Fibroblast of peridontal ligament (primary cell): ENCODE measurements at regions not wholly inside any gene's neighbourhood (a gene's known extent, or its start where the extent isn't known, plus 50 kb on each side); places are given as distances from the start of the nearest gene placed in this dataset.
"Not testable (repeated sequence)": the region's sequence is repeated elsewhere in the genome, so short reads cannot be mapped to it uniquely, and the experiment has no call there.

Source experiments
- DNase-seq: peaks from one replicate; pipeline ENCODE4 v3.0.0-alpha.2; 2010; ENCODE audit errors: extremely low read depth

DNA sequence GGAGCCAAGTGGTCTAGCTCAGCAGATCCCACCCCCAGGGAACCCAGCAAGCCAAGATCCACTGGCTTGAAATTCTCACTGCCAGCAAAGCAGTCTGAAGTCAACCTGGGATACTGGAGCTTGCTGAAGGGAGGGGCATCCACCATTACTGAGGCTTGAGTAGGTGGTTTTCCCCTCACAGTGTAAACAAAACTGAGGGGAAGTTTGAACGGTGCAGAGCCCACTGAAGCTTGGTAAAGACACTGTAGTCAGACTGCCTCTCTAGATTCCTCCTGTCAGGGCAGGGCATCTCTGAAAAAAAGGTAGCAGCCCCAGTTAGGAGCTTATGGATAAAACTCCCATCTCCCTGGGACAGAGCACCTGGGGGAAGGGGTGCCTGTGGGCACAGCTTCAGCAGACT lies 819.5 kb upstream of the EPHA7 start:
- DNase-seq, result no peak

- DNase-seq, result no peak
Observed at GRCh38 chr6:94227741-94228140, 808.4 kb upstream of the EPHA7 start.

DNA sequence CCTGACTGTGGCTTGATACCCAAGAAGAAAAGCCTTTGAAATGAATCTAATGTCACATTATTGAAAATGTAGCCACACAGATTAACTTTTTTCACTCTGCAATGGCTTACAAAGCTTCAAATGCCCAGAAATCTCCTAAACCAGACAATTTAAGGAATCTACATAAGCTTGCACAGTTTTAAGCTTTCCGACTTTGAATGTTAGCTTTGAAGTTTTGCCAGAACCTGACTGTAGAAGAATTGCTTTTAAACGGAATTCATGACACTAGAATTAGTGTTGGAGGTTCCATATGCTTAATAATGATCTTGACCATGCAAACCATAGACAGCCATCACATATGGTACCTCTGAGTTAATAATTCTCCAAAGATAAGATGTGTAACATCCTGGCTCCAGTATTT lies 798.5 kb upstream of the EPHA7 start:
- DNase-seq, result no peak

DNA sequence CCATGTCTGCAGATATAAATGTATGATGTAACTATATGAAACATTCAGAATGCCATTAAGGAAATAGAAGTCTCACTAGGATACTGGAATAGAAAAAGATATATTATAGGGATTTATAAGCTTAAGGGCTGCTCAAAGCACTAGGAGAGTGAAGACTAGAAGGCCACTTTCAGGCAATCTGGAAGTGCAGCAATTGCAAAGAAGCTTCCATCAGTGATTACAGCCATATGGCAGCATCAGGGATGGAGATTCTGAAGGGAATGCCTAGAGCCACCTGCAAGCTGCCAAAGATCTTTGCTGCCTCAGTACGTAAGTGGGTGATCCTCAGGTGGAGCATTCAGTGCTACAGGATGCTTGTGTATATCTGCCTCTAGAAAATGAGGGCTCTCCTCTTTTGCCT lies 796.2 kb upstream of the EPHA7 start:
- no peak for DNase-seq

GRCh38 chr6:94213226-94213625 lies 793.9 kb upstream of the EPHA7 start:
- DNase-seq, result no peak

- no peak for DNase-seq
Observed at GRCh38 chr6:94196891-94197290, 777.5 kb upstream of the EPHA7 start.

DNA sequence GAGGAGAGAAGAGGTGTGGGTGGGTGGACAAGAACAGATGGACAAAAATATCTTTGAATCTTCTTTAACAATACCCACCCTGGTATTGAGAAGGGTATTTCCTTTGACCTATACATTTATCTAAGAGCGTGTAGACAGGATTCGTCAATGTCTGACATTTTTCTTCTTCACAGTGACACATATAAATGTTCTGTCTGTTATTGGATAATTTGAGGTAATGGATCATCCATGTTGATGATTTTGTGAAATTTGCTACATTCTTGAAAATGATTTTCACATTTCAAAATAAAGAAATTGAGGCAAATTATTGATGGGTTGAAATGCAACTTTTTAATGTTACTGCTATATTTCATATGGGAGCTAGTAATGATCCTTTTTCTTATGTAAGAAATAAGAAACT lies 770.7 kb upstream of the EPHA7 start:
- no peak for DNase-seq

- DNase-seq, result no peak
Observed at GRCh38 chr6:94184666-94185464, 765.5 kb upstream of the EPHA7 start.

GRCh38 chr6:94177429-94177828 lies 758.1 kb upstream of the EPHA7 start:
- DNase-seq, result no peak

GRCh38 chr6:94175465-94175864 lies 756.1 kb upstream of the EPHA7 start:
- no peak for DNase-seq

GRCh38 chr6:94163877-94164276 lies 744.5 kb upstream of the EPHA7 start:
- no peak for DNase-seq

- no peak for DNase-seq
Observed at GRCh38 chr6:94150886-94151285, 731.5 kb upstream of the EPHA7 start.

DNA sequence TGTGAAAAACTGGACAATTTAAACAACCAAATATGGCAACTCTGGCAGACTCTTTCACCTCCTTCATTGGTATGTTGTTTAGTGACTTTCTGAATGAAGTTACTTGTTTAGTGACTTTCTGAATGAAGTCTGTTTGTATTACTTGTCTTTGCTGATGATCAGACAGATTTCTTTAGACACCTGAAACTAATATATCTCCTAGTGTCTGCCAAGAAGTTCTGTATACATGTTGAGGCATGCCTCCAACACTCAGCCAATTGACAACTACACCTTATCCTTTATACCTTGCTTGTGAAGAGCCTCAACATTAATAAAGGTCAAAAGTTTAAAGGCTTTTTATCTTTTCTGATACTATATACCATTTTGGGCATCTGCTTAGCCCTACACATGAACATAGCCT lies 725.4 kb upstream of the EPHA7 start:
- DNase-seq, result no peak

DNA sequence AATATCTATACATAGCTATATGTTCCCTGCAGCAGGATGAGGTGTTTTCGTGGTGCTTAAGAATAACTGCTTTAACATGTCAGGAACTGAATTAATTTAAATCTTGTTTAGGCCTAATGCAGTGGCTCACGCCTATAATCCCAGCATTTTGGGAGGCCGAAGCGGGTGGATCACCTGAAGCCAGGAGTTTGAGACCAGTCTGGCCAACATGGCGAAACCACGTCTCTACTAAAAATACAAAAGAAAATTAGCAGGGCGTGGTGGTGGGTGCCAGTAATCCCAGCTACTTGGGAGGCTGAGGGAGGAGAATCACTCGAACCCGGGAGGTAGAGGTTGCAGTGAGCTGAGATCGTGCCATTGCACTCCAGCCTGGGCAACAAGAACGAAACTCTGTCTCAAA lies 717.8 kb upstream of the EPHA7 start:
- DNase-seq, result not testable (repeated sequence)

- DNase-seq, result no peak
Observed at GRCh38 chr6:94133106-94133505, 713.7 kb upstream of the EPHA7 start.

- DNase-seq, result no peak
Observed at GRCh38 chr6:94131271-94131670, 711.9 kb upstream of the EPHA7 start.

- DNase-seq, result no peak
Observed at GRCh38 chr6:94130478-94130877, 711.1 kb upstream of the EPHA7 start.

GRCh38 chr6:94129926-94130325 lies 710.6 kb upstream of the EPHA7 start:
- DNase-seq, result no peak

GRCh38 chr6:94127716-94128115 lies 708.4 kb upstream of the EPHA7 start:
- no peak for DNase-seq

- DNase-seq, result no peak
Observed at GRCh38 chr6:94124333-94124732, 705.0 kb upstream of the EPHA7 start.

GRCh38 chr6:94121094-94121493 lies 701.7 kb upstream of the EPHA7 start:
- no peak for DNase-seq

GRCh38 chr6:94099072-94099471 lies 679.7 kb upstream of the EPHA7 start:
- DNase-seq, result no peak

DNA sequence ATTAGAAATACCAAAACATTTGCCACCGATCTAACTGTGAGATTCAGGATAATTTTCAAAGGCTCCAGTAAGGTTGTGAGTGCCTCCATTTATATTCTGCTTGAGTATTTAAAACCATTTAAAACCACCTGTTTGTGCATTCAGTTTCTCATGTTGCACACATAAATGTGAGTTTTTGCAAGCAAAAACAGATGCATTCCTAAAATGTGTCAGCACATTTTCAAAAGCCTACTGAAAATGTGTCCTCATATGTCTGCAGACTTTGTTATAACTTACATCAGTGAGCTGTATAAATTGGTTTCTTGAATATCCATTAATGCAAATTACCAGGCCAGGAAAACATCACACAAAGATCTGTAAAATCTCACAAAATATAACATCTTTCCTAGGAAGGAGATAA lies 676.6 kb upstream of the EPHA7 start:
- DNase-seq, result no peak

DNA sequence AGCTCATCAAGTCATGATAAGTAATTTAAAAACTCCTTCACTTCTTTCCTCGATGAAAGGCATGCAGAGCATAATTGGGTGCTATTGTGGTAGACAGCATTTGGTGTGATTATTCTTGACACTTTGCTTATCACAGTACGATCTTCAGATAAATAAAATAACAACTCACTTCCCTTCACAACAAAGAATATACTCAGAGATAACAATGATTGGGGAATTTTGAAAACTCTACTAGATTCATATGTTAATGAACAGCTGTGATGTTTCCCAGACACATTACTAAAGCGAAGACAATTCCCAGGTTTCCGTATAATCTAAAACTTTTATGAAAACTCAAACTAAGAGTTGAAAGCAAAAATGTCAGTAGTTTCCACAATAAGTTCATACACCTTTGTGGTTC lies 670.6 kb upstream of the EPHA7 start:
- DNase-seq, result no peak
